Hepatocyte (in vitro differentiated cells): ENCODE measurements at regions not wholly inside any gene's neighbourhood (a gene's known extent, or its start where the extent isn't known, plus 50 kb on each side); places are given as distances from the start of the nearest gene placed in this dataset.
"Not testable (repeated sequence)": the region's sequence is repeated elsewhere in the genome, so short reads cannot be mapped to it uniquely, and the experiment has no call there.

Experiments
- DNase-seq: peaks from one replicate; pipeline ENCODE4 v3.0.0-alpha.2; 2016; ENCODE audit warnings: low spot score
- H2AFZ ChIP-seq: fragments of 200-600 bp; sonication (generic); 2 replicates; pipeline ENCODE4 v1.6.0; 2016; ENCODE audit warnings: antibody characterized with exemption, mild to moderate bottlenecking
- H3K27ac ChIP-seq: fragments of 200-600 bp; sonication (generic); 2 replicates; pipeline ENCODE4 v1.5.1; 2016; ENCODE audit warnings: mild to moderate bottlenecking
- H3K27me3 ChIP-seq: fragments of 200-600 bp; sonication (generic); 2 replicates; pipeline ENCODE4 v1.6.1; 2016
- H3K36me3 ChIP-seq: fragments of 200-600 bp; sonication (generic); replicated peaks from 2 replicates; pipeline ENCODE4 v1.5.1; 2016; ENCODE audit warnings: low read depth; ENCODE audit not compliant: insufficient read depth
- H3K4me1 ChIP-seq: fragments of 200-600 bp; sonication (generic); 2 replicates; pipeline ENCODE4 v1.5.1; 2016; ENCODE audit warnings: mild to moderate bottlenecking, moderate library complexity; ENCODE audit not compliant: insufficient read depth
- H3K4me2 ChIP-seq: fragments of 200-600 bp; sonication (generic); 2 replicates; pipeline ENCODE4 v1.6.0; 2016
- H3K4me3 ChIP-seq: fragments of 200-600 bp; sonication (generic); 2 replicates; pipeline ENCODE4 v1.5.1; 2016; ENCODE audit warnings: mild to moderate bottlenecking
- H3K79me2 ChIP-seq: fragments of 200-600 bp; sonication (generic); 2 replicates; pipeline ENCODE4 v1.6.0; 2017; ENCODE audit warnings: mild to moderate bottlenecking
- H3K9me2 ChIP-seq: fragments of 200-600 bp; sonication (generic); replicated peaks from 2 replicates; pipeline ENCODE4 v1.6.0; 2017; ENCODE audit warnings: mild to moderate bottlenecking; ENCODE audit not compliant: insufficient read depth
- H3K9me3 ChIP-seq: fragments of 200-600 bp; sonication (generic); 2 replicates; pipeline ENCODE4 v1.5.1; 2016; ENCODE audit warnings: low read depth, mild to moderate bottlenecking
- H4K20me1 ChIP-seq: fragments of 200-600 bp; sonication (generic); 2 replicates; pipeline ENCODE4 v1.6.0; 2016; ENCODE audit warnings: mild to moderate bottlenecking; ENCODE audit not compliant: insufficient read depth, poor library complexity, severe bottlenecking
- CTCF ChIP-seq: fragments of 200-600 bp; sonication (generic); IDR thresholded peaks from 2 replicates; pipeline ENCODE4 v1.5.1; 2016; ENCODE audit warnings: antibody characterized with exemption, mild to moderate bottlenecking; ENCODE audit not compliant: poor library complexity
- EZH2 ChIP-seq: fragments of 200-600 bp; sonication (generic); IDR thresholded peaks from 2 replicates; pipeline ENCODE4 v1.6.1; 2016; ENCODE audit warnings: antibody characterized with exemption, mild to moderate bottlenecking, borderline replicate concordance
- EZH2phosphoT487 ChIP-seq: fragments of 200-600 bp; sonication (generic); IDR thresholded peaks from one replicate; pipeline ENCODE4 v1.6.1; 2018; ENCODE audit warnings: antibody characterized with exemption, mild to moderate bottlenecking, low read depth, moderate library complexity; ENCODE audit not compliant: unreplicated experiment, severe bottlenecking
- WGBS: methylation state at CpG from one replicate; pipeline ENCODE4 v1.1.6; 2016; ENCODE audit warnings: low lambda C conversion rate; ENCODE audit errors: missing lambda C conversion rate; 5-methylcytosine and 5-hydroxymethylcytosine counted together

GRCh38 chr14:105765072-105765825 is 238.9 kb downstream of the TMEM121 start:
- 89% methylated on average over 6 of the region's 23 CpGs for WGBS
- H3K4me3 ChIP-seq, H3K9me2 ChIP-seq: not testable (repeated sequence)

GRCh38 chr14:105765893-105766614 is 239.7 kb downstream of the TMEM121 start:
- Histone ChIP-seq H3K79me2 (no peaks in the 10 kb centered on the region), H3K4me1 (no peaks in the 10 kb centered on the region), H3K27me3 (no peaks in the 10 kb centered on the region), H3K4me3 (no peak overlapping the region), H3K9me3 (no peaks in the 10 kb centered on the region), H2AFZ (no peak overlapping the region), H3K4me2 (no peak overlapping the region), H4K20me1 (no peaks in the 10 kb centered on the region), H3K9me2 (no peaks in the 10 kb centered on the region), H3K27ac (no peak overlapping the region), H3K36me3 (no peaks in the 10 kb centered on the region)
- DNase-seq: no peak
- no peak for TF ChIP-seq EZH2
- no peak for TF ChIP-seq EZH2phosphoT487
- TF ChIP-seq CTCF: no peak
- WGBS: 75% methylated on average over 7 of the region's 9 CpGs

More at GRCh38 chr14:105765072-105765825, 238.9 kb downstream of the TMEM121 start:
- H3K36me3 ChIP-seq, H3K79me2 ChIP-seq, H3K9me3 ChIP-seq, H3K27ac ChIP-seq, H3K4me1 ChIP-seq, H2AFZ ChIP-seq, H3K4me2 ChIP-seq, H3K27me3 ChIP-seq, DNase-seq, H4K20me1 ChIP-seq: not testable (repeated sequence)

- Histone ChIP-seq H3K4me2 (no peak overlapping the region), H3K27me3 (no peaks in the 10 kb centered on the region), H3K4me3 (no peak overlapping the region), H4K20me1 (no peaks in the 10 kb centered on the region), H3K79me2 (no peaks in the 10 kb centered on the region), H3K9me3 (no peaks in the 10 kb centered on the region), H3K9me2 (no peaks in the 10 kb centered on the region), H3K27ac (no peak overlapping the region), H2AFZ (no peak overlapping the region), H3K4me1 (no peaks in the 10 kb centered on the region), H3K36me3 (no peaks in the 10 kb centered on the region)
- DNase-seq: no peak
- TF ChIP-seq EZH2 (no peak), CTCF (no peak), EZH2phosphoT487 (no peak)
- 68% methylated on average over 3 of the region's 7 CpGs for WGBS
These were observed 240.9 kb downstream of the TMEM121 start for GRCh38 chr14:105767315-105767714.

- WGBS: 87% methylated on average over 14 of the region's 17 CpGs
- H3K79me2 ChIP-seq, DNase-seq: not testable (repeated sequence)
These were observed 241.7 kb downstream of the TMEM121 start for GRCh38 chr14:105768039-105768438.

GRCh38 chr14:105769061-105769730 is 242.8 kb downstream of the TMEM121 start:
- H3K9me3 ChIP-seq, DNase-seq, H2AFZ ChIP-seq, H3K4me2 ChIP-seq, H3K79me2 ChIP-seq, H3K9me2 ChIP-seq, H3K4me1 ChIP-seq, H3K4me3 ChIP-seq, H4K20me1 ChIP-seq, H3K27me3 ChIP-seq, H3K27ac ChIP-seq, H3K36me3 ChIP-seq: not testable (repeated sequence)
- 90% methylated on average over 23 of the region's 35 CpGs for WGBS

More at GRCh38 chr14:105768039-105768438, 241.7 kb downstream of the TMEM121 start:
- not testable (repeated sequence) for H4K20me1 ChIP-seq, H3K27me3 ChIP-seq, H3K36me3 ChIP-seq, H2AFZ ChIP-seq, H3K4me2 ChIP-seq, H3K9me2 ChIP-seq, H3K4me1 ChIP-seq, H3K9me3 ChIP-seq, H3K27ac ChIP-seq, H3K4me3 ChIP-seq

- H4K20me1 ChIP-seq, H3K27me3 ChIP-seq, H3K9me3 ChIP-seq, H3K79me2 ChIP-seq, H3K4me3 ChIP-seq, H3K4me1 ChIP-seq, H3K36me3 ChIP-seq, DNase-seq, H3K4me2 ChIP-seq, H3K27ac ChIP-seq, H3K9me2 ChIP-seq, H2AFZ ChIP-seq: not testable (repeated sequence)
- WGBS: 64% methylated on average over 14 of the region's 14 CpGs
These were observed 244.3 kb downstream of the TMEM121 start for GRCh38 chr14:105770619-105771216.
